DOHH2 (cell line): ENCODE measurements at regions not wholly inside any gene's neighbourhood (a gene's known extent, or its start where the extent isn't known, plus 50 kb on each side); places are given as distances from the start of the nearest gene placed in this dataset.

Experiments
- H3F3A ChIP-seq: fragments of 200-600 bp; sonication (generic), shearing (Covaris generic); 2 replicates; pipeline ENCODE4 v1.6.0; 2016; ENCODE audit warnings: antibody characterized with exemption, mild to moderate bottlenecking; ENCODE audit not compliant: control insufficient read depth, insufficient read depth
- H3K27ac ChIP-seq: fragments of 200-600 bp; sonication (generic); 2 replicates; pipeline ENCODE4 v1.5.1; 2014; ENCODE audit warnings: low read depth, mild to moderate bottlenecking, low read length, moderate library complexity
- H3K27me3 ChIP-seq: fragments of 200-600 bp; sonication (generic); 2 replicates; pipeline ENCODE4 v1.6.1; 2014; ENCODE audit warnings: mild to moderate bottlenecking, low read length, mixed read lengths; ENCODE audit not compliant: control insufficient read depth
- H3K36me3 ChIP-seq: fragments of 200-600 bp; sonication (generic); 2 replicates; pipeline ENCODE4 v1.6.1; 2014; ENCODE audit warnings: mild to moderate bottlenecking, low read length, moderate library complexity, mixed read lengths; ENCODE audit not compliant: control insufficient read depth
- H3K4me1 ChIP-seq: fragments of 200-600 bp; sonication (generic); 2 replicates; pipeline ENCODE4 v1.6.1; 2014; ENCODE audit warnings: mild to moderate bottlenecking, low read length, mixed read lengths; ENCODE audit not compliant: control insufficient read depth
- H3K4me2 ChIP-seq: fragments of 200-600 bp; sonication (generic); 2 replicates; pipeline ENCODE4 v1.6.0; 2014; ENCODE audit warnings: mild to moderate bottlenecking, low read length, moderate library complexity
- H3K4me3 ChIP-seq: fragments of 200-600 bp; sonication (generic); 2 replicates; pipeline ENCODE4 v1.5.1; 2014; ENCODE audit warnings: mild to moderate bottlenecking, low read length, mixed read lengths
- H3K79me2 ChIP-seq: fragments of 200-600 bp; sonication (generic); 2 replicates; pipeline ENCODE4 v1.6.1; 2014; ENCODE audit warnings: mild to moderate bottlenecking, low read length, mixed read lengths; ENCODE audit not compliant: control insufficient read depth
- H3K9me2 ChIP-seq: fragments of 200-600 bp; sonication (generic); replicated peaks from 2 replicates; pipeline ENCODE4 v1.6.1; 2014; ENCODE audit warnings: mild to moderate bottlenecking, low read length, mixed read lengths; ENCODE audit not compliant: control insufficient read depth
- H3K9me3 ChIP-seq: fragments of 200-600 bp; sonication (generic); 2 replicates; pipeline ENCODE4 v1.6.1; 2014; ENCODE audit warnings: antibody characterized with exemption, low read length, mixed read lengths; ENCODE audit not compliant: control insufficient read depth, insufficient read depth
- H4K20me1 ChIP-seq: fragments of 200-600 bp; sonication (generic); 2 replicates; pipeline ENCODE4 v1.6.0; 2014; ENCODE audit warnings: low read depth, mild to moderate bottlenecking, antibody characterized with exemption, low read length, moderate library complexity; ENCODE audit not compliant: control insufficient read depth, insufficient read depth
- EZH2phosphoT487 ChIP-seq: fragments of 200-600 bp; sonication (generic); IDR thresholded peaks from 2 replicates; pipeline ENCODE4 v1.6.1; 2017; ENCODE audit warnings: borderline replicate concordance, mild to moderate bottlenecking, antibody characterized with exemption, low read length, moderate library complexity, mixed read lengths
- TF ChIP-seq, protein P1 (sequence below): fragments of 200-600 bp; sonication (generic); IDR thresholded peaks from one replicate; pipeline ENCODE4 v1.5.1; 2014; ENCODE audit warnings: antibody characterized with exemption, mild to moderate bottlenecking, low read depth, low read length; ENCODE audit not compliant: poor library complexity, severe bottlenecking

DNA sequence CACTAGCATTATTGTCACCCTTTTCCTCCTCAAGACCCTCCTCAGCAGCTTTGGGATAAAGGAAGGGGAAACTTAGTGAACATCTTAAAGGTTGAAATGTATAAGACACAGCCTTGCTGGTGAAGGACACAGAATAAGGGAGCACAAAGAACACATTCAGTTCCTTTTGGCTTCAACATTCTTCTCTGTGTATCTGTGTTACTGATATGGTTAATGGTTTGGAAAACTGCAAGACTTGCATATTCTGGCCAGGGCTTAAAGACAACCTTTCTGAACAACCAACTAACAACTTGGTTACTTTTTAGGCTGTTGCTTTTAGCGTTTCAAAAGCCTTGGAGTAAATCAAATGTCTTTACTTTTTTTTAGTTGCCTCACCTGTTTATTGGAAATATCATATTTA lies 680.5 kb downstream of the MECOM start:
- H3K27me3 ChIP-seq: no peaks in the 10 kb centered on the region
- no peak overlapping the region for H3K27ac ChIP-seq
- H3F3A ChIP-seq: no peaks in the 10 kb centered on the region
- H3K79me2 ChIP-seq: no peaks in the 10 kb centered on the region
- no peaks in the 10 kb centered on the region for H3K36me3 ChIP-seq
- H3K9me3 ChIP-seq: no peaks in the 10 kb centered on the region
- TF ChIP-seq, protein P1, sequence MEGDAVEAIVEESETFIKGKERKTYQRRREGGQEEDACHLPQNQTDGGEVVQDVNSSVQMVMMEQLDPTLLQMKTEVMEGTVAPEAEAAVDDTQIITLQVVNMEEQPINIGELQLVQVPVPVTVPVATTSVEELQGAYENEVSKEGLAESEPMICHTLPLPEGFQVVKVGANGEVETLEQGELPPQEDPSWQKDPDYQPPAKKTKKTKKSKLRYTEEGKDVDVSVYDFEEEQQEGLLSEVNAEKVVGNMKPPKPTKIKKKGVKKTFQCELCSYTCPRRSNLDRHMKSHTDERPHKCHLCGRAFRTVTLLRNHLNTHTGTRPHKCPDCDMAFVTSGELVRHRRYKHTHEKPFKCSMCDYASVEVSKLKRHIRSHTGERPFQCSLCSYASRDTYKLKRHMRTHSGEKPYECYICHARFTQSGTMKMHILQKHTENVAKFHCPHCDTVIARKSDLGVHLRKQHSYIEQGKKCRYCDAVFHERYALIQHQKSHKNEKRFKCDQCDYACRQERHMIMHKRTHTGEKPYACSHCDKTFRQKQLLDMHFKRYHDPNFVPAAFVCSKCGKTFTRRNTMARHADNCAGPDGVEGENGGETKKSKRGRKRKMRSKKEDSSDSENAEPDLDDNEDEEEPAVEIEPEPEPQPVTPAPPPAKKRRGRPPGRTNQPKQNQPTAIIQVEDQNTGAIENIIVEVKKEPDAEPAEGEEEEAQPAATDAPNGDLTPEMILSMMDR: no peak
- no peak for TF ChIP-seq EZH2phosphoT487
- H3K4me1 ChIP-seq: no peaks in the 10 kb centered on the region
- no peaks in the 10 kb centered on the region; the same call in 1 of the 2 replicates for H3K9me2 ChIP-seq
- no peaks in the 10 kb centered on the region for H4K20me1 ChIP-seq
- no peak overlapping the region for H3K4me2 ChIP-seq
- no peak overlapping the region for H3K4me3 ChIP-seq

DNA sequence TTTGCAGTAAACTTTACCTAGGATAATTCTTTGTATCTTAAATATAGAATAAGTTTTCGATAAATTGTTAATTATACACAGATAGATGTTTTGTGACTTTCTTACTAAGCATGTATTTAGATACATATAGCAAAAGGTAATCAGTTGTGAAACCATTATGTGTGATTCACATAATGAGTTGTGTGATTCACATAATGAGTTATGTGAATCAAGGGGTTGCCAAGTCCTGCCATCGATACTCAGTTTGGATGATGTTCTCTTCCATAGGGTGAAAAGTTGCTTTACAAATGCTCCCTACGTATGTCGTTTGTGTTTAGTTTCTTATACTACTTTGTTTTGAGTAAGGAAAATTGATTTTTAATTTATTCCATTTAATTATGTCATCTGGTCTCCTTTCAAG lies 682.1 kb downstream of the MECOM start:
- Histone ChIP-seq H3K36me3 (no peaks in the 10 kb centered on the region), H3K4me1 (no peaks in the 10 kb centered on the region), H3K27me3 (no peaks in the 10 kb centered on the region), H3F3A (no peaks in the 10 kb centered on the region), H4K20me1 (no peaks in the 10 kb centered on the region), H3K9me3 (no peaks in the 10 kb centered on the region), H3K79me2 (no peaks in the 10 kb centered on the region), H3K9me2 (no peaks in the 10 kb centered on the region), H3K27ac (no peak overlapping the region), H3K4me3 (no peak overlapping the region), H3K4me2 (no peak overlapping the region)
- TF ChIP-seq EZH2phosphoT487: no peak
- TF ChIP-seq, protein P1: no peak

DNA sequence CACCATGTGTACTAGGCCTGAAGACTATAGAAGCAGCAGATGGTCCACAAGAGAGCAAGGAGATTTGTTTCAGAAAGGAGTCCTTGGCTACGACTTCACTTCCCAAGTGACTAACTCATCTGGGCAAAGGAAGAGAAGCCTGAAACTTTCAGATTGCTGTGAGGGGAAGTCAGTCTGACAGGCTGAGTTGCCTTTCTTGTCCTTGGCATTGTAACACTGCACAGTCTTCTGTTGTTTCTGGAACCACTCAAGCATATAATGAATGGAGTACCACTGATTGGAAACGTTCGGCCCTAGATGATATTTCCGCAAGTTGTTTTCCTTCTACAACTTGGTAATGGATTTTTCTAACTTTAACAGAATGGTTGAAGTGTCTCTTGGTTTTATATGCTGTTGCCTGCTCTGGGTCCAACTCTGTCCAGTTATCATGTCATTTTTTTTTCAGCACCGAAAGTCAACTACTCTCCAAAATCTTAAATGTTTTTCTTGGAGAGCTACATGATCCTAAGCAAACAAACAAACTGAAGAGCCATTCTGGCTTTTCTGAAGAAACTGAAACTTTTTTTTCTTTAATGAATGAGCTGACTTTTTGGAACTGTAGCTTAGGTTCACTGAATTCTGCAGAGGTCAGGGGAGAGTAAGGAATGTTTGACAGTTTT lies 685.7 kb downstream of the MECOM start:
- no peaks in the 10 kb centered on the region for H3K27me3 ChIP-seq
- H3K79me2 ChIP-seq: no peaks in the 10 kb centered on the region
- no peaks in the 10 kb centered on the region for H3K9me3 ChIP-seq
- no peaks in the 10 kb centered on the region for H3K9me2 ChIP-seq
- no peaks in the 10 kb centered on the region for H3K4me1 ChIP-seq
- H3K27ac ChIP-seq: no peak overlapping the region
- no peak overlapping the region for H3K4me3 ChIP-seq
- no peaks in the 10 kb centered on the region for H3K36me3 ChIP-seq
- H4K20me1 ChIP-seq: no peaks in the 10 kb centered on the region
- no peaks in the 10 kb centered on the region for H3F3A ChIP-seq
- TF ChIP-seq, protein P1: no peak
- TF ChIP-seq EZH2phosphoT487: no peak
- H3K4me2 ChIP-seq: no peak overlapping the region
